ENCODE measurements at regions not wholly inside any gene's neighbourhood (a gene's known extent, or its start where the extent isn't known, plus 50 kb on each side); places are given as distances from the start of the nearest gene placed in this dataset.

DNA sequence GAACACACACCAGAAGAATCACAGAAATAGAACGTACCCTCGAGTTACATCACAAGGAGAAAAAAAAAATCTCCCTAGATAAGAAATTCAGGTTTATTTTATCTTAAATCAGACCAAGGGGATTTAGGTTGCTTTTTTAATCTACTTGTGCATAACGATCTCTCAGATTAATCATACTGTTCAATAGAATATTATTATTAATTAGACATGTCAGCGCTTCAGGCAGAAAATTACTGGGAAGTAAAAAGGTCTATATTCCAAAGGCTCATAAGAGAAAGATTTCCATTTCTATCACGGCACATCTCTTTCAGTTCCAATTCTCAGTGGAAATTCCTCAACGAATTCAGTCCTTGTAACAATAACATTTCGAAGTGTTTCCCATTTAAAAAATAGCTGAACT is 77.7 kb upstream of the PSMD7 start:
- DNase-seq (ENCODE audit: low read depth): no peak
- no peak for TF ChIP-seq CTCF (IDR thresholded peaks at IDR 0.05; ENCODE audit: control insufficient read depth, extremely low read depth, insufficient read depth)
- no peak overlapping the region for H3K4me3 ChIP-seq (ENCODE audit: low read depth, low read length)

DNA sequence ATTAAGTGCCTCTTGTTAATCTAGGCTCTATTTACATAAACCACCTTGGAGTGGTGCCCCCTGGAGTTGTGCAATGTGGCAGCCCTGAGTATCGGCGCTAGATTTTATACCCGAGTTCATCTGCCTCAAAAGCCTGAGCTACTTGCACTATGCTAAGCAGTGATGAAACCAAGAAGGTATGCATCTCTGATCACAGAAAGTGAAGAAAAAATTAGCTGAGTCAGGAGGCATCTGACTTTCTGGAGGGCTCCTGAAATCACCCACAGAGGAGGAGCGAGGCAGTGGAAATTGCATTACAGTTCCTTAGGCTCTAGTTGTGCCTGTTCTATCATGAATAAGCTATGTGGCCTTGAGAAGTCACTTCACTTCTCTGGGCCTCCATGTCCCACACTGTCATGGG is 80.3 kb upstream of the PSMD7 start:
- no peak overlapping the region for H3K4me3 ChIP-seq (ENCODE audit: low read depth, low read length)
- no peak for DNase-seq (ENCODE audit: low read depth)
- TF ChIP-seq CTCF (IDR thresholded peaks at IDR 0.05; ENCODE audit: control insufficient read depth, extremely low read depth, insufficient read depth): no peak

GRCh38 chr16:74215249-74215648 is 81.4 kb upstream of the PSMD7 start:
- no peak overlapping the region for H3K4me3 ChIP-seq (ENCODE audit: low read depth, low read length)
- TF ChIP-seq CTCF (IDR thresholded peaks at IDR 0.05; ENCODE audit: control insufficient read depth, extremely low read depth, insufficient read depth): no peak
- no peak for DNase-seq (ENCODE audit: low read depth)

- no peak for TF ChIP-seq CTCF (IDR thresholded peaks at IDR 0.05; ENCODE audit: control insufficient read depth, extremely low read depth, insufficient read depth)
- no peak overlapping the region for H3K4me3 ChIP-seq (ENCODE audit: low read depth, low read length)
- DNase-seq (ENCODE audit: low read depth): no peak
Observed at GRCh38 chr16:74213372-74213771, 83.2 kb upstream of the PSMD7 start.

- no peak for TF ChIP-seq CTCF (IDR thresholded peaks at IDR 0.05; ENCODE audit: control insufficient read depth, extremely low read depth, insufficient read depth)
- DNase-seq (ENCODE audit: low read depth): no peak
- H3K4me3 ChIP-seq (ENCODE audit: low read depth, low read length): no peak overlapping the region
Observed at GRCh38 chr16:74210245-74210644, 86.4 kb upstream of the PSMD7 start.

DNA sequence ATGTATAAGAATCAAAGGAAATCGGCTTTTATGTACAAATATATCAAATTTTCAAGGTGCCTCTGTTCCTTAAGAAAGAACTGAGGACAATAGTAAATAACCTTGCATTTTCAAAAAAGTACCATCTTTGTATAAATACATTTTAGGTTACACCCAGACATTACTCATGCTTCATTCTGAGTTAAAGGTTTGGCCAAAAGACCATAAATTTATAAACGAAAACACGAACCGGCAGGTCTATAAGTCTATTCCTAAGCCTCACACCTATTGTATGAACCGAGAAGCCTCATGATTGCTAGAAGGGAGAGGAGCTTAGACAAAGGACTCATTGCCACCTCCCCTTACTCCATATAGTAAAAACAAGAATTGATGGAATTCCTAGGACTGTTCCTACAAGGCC is 94.6 kb upstream of the PSMD7 start:
- no peak for TF ChIP-seq CTCF (IDR thresholded peaks at IDR 0.05; ENCODE audit: control insufficient read depth, extremely low read depth, insufficient read depth)
- no peak for DNase-seq (ENCODE audit: low read depth)

GRCh38 chr16:74201576-74201975 is 95.0 kb upstream of the PSMD7 start:
- TF ChIP-seq CTCF (IDR thresholded peaks at IDR 0.05; ENCODE audit: control insufficient read depth, extremely low read depth, insufficient read depth): no peak
- no peak overlapping the region for H3K4me3 ChIP-seq (ENCODE audit: low read depth, low read length)
- DNase-seq (ENCODE audit: low read depth): no peak

More for the DNA sequence above, 94.6 kb upstream of the PSMD7 start:
- H3K4me3 ChIP-seq (ENCODE audit: low read depth, low read length): no peak overlapping the region
